OCI-LY3 (cell line): ENCODE measurements at regions not wholly inside any gene's neighbourhood (a gene's known extent, or its start where the extent isn't known, plus 50 kb on each side); places are given as distances from the start of the nearest gene placed in this dataset.

Experiments
- EZH2phosphoT487 ChIP-seq: fragments of 200-600 bp; shearing (Covaris generic); IDR thresholded peaks from 2 replicates; pipeline ENCODE4 v1.6.1; 2018; ENCODE audit warnings: antibody characterized with exemption, mixed run types, low read depth
- TF ChIP-seq, protein P1 (sequence below): fragments of 200-600, 300-600 bp; sonication (generic); IDR thresholded peaks from 2 replicates; pipeline ENCODE4 v1.5.1; 2014; ENCODE audit warnings: antibody characterized with exemption, low read length, low read depth

DNA sequence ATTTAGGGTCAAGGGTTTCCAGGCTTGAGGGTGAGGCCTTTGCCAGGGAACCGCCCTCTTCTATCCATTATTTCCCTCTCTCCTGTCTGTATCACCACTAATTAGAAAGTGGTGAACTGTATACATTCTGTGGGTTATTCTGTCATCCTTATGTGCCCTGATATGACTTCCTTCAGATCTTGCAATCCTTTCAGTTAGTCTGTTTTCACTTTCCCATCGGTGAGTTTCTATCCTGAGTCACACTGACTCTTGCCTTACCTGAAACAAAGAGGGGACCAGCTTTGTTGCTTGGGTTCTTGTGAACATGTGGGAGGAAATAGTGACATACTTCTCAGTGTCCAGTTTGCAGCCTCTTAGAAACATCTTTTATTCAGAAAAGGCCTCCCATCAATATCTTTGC is 205.4 kb upstream of the GHR start:
- TF ChIP-seq, protein P1, sequence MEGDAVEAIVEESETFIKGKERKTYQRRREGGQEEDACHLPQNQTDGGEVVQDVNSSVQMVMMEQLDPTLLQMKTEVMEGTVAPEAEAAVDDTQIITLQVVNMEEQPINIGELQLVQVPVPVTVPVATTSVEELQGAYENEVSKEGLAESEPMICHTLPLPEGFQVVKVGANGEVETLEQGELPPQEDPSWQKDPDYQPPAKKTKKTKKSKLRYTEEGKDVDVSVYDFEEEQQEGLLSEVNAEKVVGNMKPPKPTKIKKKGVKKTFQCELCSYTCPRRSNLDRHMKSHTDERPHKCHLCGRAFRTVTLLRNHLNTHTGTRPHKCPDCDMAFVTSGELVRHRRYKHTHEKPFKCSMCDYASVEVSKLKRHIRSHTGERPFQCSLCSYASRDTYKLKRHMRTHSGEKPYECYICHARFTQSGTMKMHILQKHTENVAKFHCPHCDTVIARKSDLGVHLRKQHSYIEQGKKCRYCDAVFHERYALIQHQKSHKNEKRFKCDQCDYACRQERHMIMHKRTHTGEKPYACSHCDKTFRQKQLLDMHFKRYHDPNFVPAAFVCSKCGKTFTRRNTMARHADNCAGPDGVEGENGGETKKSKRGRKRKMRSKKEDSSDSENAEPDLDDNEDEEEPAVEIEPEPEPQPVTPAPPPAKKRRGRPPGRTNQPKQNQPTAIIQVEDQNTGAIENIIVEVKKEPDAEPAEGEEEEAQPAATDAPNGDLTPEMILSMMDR: no peak
- TF ChIP-seq EZH2phosphoT487: no peak
